ENCODE measurements at regions not wholly inside any gene's neighbourhood (a gene's known extent, or its start where the extent isn't known, plus 50 kb on each side); places are given as distances from the start of the nearest gene placed in this dataset.

- DNase-seq = no peak
Measured at GRCh38 chr6:169854083-169854725, 102.8 kb downstream of the ERMARD start.

DNA sequence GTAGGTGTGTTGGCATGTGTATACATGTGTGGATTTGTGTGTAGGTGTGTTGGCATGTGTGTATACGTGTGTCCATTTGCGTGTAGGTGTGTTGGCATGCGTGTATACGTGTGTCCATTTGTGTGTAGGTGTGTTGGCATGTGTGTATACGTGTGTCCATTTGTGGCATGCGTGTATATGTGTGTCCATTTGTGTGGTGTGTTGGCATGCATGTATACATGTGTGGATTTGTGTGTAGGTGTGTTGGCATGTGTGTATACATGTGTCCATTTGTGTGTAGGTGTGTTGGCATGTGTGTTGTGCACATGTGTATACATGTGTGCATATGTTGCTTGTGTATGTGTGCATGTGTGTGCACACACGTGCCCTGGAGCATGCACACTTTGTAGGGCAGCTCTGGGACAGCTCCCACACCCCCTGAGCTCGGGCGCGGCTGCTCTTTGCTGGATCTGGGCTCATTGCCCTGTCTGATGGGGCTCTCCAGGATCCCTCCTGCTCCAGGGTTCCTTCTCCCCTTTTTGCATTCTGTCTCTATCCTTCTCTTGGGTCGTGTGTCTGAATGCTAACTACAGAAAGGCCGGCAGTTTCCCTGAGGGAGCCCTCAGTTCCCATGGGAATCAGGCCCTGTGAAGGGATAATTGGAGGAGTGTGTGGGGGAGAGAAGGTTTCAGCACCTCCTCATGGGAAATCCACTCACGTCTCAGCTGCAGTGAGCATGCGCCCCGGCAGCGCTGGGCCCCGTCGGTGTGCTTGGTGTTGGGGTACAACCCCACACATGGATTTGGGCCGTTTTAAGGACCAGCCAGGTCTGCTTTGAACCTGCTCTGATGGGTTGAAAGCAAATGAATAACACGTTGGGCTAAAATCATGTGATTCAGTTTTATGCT is 102.0 kb downstream of the ERMARD start:
- DNase-seq = no peak

GRCh38 chr6:169852504-169853195 is 101.2 kb downstream of the ERMARD start:
- no peak for DNase-seq

DNA sequence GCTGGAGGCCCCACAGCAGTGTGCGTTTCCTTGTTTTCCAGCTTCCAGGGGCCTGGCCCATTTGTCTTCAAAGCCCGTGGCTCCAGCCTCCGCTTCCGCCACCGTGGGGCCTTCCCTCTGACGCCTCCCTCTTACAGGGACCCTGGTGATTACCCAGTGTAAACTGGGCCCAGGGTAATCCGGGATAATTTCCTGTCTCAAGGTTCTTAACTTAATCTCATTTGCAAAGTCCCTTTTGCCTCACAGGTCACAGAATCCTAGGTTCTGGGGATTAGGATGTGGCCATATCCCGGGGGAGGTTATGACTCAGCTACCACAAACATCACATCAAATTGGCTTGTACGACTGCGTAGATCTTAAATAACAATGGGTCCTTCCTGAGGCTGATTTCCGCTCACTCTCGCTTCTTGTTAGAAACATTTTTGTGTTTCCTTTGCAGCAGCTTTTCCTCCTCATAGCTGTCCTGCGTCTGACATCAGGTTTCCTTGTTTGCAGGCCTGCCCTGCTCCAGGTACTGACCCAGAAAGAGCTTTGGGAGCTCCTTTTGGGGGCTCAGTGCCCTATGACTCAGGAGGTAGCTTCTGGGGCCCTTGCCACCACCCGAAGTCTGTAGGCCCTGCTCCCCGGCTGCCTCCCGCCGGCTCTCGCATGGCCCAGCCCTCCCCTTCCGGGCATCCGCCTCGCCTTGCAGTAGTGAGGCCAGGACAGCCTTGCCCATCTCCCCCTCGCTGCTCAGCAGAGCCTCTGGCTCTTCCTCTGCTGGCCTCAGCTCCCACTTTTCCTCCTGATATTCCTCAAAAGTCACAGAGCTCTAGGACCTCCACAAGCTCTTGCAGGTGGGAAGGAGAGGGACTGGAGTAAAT is 100.5 kb downstream of the ERMARD start:
- no peak for DNase-seq

DNA sequence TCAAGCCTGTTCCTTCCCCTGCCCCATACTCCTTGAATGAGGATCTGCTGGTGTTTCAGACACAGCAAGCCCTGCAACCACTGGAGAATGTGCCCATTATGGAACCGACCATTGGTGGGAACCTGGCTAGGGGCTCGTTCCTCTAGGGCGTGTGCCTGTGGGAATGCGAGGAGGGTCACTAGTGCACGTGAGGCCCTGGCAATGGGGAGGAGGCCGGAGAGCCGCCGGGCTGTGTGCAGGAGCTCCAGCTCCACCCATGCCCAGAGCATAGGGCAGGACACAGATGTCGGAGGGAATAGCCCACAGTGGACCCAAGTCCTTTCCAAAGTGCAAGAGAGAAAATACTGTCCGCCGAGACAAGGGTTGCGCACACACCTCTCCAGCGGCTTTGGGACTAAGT is 99.3 kb downstream of the ERMARD start:
- DNase-seq = no peak

- DNase-seq = no peak
Measured at GRCh38 chr6:169850154-169850553, 98.7 kb downstream of the ERMARD start.

- DNase-seq = no peak
Measured at GRCh38 chr6:169849396-169849795, 98.0 kb downstream of the ERMARD start.

- DNase-seq = no peak
Measured at GRCh38 chr6:169848946-169849345, 97.5 kb downstream of the ERMARD start.

DNA sequence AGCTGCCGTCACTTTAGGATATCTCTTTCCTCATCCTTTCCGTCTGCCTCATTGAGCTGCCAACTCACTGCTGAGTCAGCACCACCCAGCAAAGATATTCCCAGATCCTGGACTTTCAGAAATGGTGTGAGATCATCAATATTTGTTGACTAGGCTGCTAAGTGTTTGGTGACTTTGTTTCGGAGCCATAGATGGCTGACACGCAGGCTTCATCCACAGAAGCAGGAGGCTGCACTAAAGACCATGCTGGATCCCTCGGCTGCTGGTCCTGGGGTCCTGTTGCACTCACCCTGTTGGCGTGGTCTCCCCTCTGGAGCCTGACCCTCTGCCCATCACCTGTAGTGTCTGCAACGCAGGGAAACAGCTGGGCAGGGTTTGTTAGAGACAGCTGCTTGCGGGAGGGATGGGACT is 96.5 kb downstream of the ERMARD start:
- no peak for DNase-seq

DNA sequence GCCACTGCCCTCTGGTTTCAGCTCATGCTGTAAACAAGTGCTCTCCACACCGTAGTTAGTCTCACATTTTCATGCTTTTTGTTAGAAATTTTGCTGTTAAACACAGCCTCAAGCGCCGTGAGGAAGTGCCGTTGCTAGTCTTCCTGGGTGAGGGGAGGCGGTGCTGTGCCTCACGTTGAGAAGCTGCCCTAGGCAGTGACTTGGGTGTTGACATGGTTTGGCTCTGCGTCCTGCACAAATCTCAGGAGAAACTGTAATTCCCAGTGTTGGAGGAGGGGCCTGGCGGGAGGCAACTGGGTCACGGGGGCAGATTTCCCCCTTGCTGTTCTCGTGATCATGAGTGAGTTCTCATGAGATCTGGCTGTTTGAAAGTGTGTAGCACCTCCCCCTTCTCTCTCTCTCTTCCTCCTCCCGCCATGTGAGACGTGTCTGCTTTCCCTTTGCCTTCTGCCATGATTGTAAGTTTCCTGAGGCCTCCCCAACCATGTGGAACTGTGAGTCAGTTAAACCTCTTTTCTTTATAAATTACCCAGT is 95.8 kb downstream of the ERMARD start:
- DNase-seq = no peak

GRCh38 chr6:169846286-169847056 is 95.0 kb downstream of the ERMARD start:
- no peak for DNase-seq

GRCh38 chr6:169845426-169846285 is 94.2 kb downstream of the ERMARD start:
- no peak for DNase-seq

DNA sequence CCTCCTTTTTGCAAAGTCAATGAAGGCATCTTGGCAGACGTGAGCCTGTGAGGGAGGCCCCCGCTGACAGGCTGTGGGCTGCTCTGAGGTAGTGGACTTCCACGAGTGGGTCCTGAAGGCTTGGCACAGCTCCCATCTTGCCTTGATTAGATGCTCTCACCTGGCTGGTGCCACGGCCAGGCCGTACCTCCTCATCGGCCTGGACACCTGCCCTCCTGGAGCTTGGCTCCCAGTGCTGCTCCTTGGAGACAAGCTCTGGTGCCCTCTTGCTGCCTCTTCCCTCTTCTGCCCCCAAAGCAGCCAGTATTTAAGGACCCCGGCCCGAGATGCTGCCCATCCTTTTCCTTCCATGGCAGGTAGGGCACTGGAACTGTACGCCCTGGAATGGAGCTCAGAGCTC is 93.5 kb downstream of the ERMARD start:
- DNase-seq = peak; percentile 10

DNA sequence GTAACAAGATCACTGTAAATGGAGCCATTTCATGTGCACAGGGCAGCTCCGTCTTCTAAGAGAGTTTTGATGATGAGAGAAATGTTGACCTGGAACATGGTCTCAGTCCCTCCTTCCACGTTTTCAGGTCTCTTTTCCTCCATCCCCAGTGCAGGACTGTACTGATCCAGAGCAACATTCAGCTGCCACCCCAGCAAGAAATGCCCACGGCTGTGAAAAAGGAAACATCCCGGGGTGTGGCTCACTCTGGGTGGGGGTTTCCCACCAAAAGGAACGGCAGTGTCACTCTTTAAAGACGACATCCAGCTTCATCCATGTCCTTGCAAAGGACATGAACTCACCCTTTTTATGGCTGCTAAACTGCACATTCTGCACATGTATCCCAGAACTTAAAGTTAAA is 92.6 kb downstream of the ERMARD start:
- DNase-seq = no peak

GRCh38 chr6:169843110-169843509 is 91.7 kb downstream of the ERMARD start:
- DNase-seq = no peak

GRCh38 chr6:169841907-169842606 is 90.6 kb downstream of the ERMARD start:
- no peak for DNase-seq

GRCh38 chr6:169841251-169841650 is 89.8 kb downstream of the ERMARD start:
- DNase-seq = no peak

- DNase-seq = no peak
Measured at GRCh38 chr6:169839898-169840631, 88.6 kb downstream of the ERMARD start.

DNA sequence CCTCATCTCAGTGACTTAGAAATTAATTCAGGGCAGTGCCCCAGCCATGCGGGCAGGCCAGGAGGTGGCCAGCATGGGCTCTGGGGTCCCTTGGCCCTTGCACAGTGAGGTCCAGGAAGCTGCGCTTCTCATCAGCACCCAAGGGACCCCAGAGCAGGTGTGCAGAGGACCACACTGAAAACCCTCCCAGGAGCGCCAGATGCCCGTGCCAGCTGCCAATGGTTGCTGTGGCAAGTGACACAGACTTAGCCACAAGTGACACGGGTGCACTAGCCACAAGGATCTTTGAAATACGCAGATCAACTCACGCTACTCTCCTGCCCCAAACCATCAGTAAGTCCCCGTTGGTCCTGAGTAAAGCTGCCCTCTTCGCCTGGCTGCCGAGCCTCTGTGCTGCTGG is 88.1 kb downstream of the ERMARD start:
- no peak for DNase-seq
